ENCODE measurements at regions not wholly inside any gene's neighbourhood (a gene's known extent, or its start where the extent isn't known, plus 50 kb on each side); places are given as distances from the start of the nearest gene placed in this dataset.

DNA sequence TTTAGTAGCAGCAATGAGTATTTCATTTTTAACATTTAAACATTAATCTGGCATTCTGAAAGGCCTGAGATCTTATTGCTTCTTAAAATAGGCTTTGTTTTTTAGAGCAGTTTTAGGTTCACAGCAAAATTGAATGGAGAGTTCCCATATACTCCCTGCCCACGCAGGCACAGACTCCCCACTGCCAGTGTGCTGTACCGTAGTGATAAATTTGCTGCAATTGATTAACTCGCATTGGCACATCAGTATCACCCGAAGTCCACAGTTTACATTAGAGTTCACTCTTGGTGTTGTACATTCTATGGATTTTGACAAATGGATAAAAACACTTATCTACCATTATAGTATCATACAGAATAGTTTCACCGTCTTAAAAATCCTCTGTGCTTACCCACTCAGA is 71.8 kb upstream of the ERRFI1 start:
- Mint-ChIP-seq H3K9me3 (ENCODE audit: low read depth) (peaks cover 6% of the 10 kb centered on the region), H3K4me3 (ENCODE audit: low read depth) (no peak overlapping the region), H3K36me3 (ENCODE audit: insufficient read depth) (no peaks in the 10 kb centered on the region), H3K27ac (peak overlapping the region; percentile 50), H3K4me1 (ENCODE audit: low read depth) (peaks cover 35% of the 10 kb centered on the region), H3K27me3 (no peaks in the 10 kb centered on the region)
- DNase-seq (ENCODE audit: low spot score, unreplicated experiment): no peak
- TF ChIP-seq, protein P1, sequence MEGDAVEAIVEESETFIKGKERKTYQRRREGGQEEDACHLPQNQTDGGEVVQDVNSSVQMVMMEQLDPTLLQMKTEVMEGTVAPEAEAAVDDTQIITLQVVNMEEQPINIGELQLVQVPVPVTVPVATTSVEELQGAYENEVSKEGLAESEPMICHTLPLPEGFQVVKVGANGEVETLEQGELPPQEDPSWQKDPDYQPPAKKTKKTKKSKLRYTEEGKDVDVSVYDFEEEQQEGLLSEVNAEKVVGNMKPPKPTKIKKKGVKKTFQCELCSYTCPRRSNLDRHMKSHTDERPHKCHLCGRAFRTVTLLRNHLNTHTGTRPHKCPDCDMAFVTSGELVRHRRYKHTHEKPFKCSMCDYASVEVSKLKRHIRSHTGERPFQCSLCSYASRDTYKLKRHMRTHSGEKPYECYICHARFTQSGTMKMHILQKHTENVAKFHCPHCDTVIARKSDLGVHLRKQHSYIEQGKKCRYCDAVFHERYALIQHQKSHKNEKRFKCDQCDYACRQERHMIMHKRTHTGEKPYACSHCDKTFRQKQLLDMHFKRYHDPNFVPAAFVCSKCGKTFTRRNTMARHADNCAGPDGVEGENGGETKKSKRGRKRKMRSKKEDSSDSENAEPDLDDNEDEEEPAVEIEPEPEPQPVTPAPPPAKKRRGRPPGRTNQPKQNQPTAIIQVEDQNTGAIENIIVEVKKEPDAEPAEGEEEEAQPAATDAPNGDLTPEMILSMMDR (IDR thresholded peaks at IDR 0.05; ENCODE audit: unreplicated experiment): no peak

DNA sequence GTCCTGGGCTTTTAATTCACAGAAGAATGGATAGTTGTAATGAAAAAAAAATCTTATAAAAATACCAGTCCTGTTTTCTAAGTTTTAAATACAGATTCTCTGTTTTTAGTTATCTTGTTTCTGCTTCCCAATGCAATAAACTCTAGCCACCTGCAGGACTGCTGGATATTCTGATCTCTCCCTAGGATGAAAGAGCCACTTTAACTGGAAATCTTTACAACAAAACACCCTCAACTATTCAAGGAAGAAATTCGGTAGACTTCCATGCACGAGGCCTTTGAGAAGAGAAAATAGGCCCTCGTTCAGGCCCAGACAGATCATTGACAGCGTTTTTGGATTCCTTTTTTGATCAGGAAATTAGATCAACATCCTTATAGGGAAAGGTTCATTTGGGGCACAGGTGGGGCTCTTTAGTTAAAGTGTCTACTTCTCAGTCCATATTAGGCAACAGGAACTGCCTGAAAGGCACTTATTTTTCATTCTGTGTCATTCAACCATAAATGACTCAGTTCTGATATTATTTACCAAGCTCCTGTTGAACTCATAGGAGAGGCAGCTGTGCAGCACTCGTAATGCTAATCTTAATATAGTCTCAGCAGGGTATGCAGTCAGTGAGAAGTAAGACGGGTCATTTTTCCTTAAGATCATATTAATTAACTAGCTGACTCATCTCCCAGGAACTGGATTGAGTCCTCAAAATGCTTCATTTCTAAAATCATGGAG is 71.1 kb upstream of the ERRFI1 start:
- Mint-ChIP-seq H3K27ac (peak overlapping the region; percentile 50), H3K36me3 (ENCODE audit: insufficient read depth) (no peaks in the 10 kb centered on the region), H3K27me3 (no peaks in the 10 kb centered on the region), H3K9me3 (ENCODE audit: low read depth) (peaks cover 3% of the 10 kb centered on the region), H3K4me3 (ENCODE audit: low read depth) (no peak overlapping the region), H3K4me1 (ENCODE audit: low read depth) (peaks cover 42% of the 10 kb centered on the region)
- TF ChIP-seq, protein P1 (IDR thresholded peaks at IDR 0.05; ENCODE audit: unreplicated experiment): no peak
- DNase-seq (ENCODE audit: low spot score, unreplicated experiment): no peak

DNA sequence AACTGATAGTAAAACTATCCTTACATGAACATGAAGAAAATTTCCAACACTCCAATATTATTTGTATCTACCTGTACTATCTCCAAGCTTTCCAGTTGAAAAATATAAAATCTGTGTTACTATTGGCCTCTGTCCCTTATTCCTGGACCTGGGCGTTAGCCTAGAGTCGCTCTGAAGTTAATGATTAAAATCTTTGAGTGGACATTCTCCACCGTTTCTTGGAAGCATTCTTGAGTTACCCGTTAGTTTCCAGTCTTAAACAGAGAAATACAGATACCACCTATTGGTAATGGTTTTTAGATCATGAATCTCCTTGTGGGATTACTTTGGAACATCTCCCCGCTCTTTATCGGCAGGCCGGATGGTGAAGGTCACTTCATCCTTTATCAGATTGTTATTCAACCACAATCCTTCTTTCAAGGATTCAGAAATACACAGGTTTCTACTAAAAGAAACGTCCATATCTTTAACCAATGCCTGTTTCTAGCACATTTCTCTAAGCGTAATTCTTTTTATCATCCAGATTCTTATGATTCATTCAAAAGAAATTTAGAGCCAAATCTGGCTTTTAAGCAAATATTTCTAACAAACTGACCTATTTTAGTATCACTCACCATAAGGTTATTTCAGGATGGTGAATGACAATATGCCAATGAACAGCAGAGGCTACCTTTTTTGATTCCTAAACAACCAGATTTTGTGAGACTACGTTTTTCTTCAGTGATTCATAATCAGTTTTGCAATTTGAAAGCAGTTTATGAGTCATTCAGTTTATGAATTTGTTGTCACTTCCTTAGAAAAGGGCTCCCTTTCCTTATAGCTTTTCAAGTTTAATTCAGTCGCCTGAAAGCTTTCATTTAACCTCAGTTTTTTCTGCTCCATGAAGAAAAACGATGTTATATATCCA is 70.2 kb upstream of the ERRFI1 start:
- Mint-ChIP-seq H3K9me3 (ENCODE audit: low read depth) (no peaks in the 10 kb centered on the region), H3K36me3 (ENCODE audit: insufficient read depth) (no peaks in the 10 kb centered on the region), H3K4me3 (ENCODE audit: low read depth) (no peak overlapping the region), H3K27me3 (no peaks in the 10 kb centered on the region), H3K27ac (no peak overlapping the region), H3K4me1 (ENCODE audit: low read depth) (peaks cover 42% of the 10 kb centered on the region)
- no peak for DNase-seq (ENCODE audit: low spot score, unreplicated experiment)
- TF ChIP-seq, protein P1 (IDR thresholded peaks at IDR 0.05; ENCODE audit: unreplicated experiment): no peak

DNA sequence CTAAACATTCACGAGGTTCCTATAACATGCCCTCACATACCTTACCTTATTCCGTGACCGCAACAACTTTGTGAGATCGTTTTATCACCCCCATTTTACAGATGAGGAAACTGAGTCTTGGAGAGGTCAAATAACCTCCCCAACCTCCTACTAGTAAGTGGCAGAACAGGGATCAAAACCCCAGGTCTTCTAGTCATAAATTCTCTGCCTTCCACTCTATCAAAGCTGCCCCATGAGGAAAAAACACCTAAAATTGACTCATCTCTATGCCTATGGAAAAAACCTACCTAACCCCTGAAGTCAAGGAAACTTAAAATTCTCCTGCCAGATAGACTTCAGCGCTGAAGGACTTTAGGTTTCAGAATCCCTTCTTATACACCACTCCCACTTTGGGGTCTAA is 69.5 kb upstream of the ERRFI1 start:
- DNase-seq (ENCODE audit: low spot score, unreplicated experiment): no peak

More for the DNA sequence above, 69.5 kb upstream of the ERRFI1 start:
- no peak overlapping the region for H3K4me3 Mint-ChIP-seq (ENCODE audit: low read depth)
- H3K9me3 Mint-ChIP-seq (ENCODE audit: low read depth): no peaks in the 10 kb centered on the region
- H3K27ac Mint-ChIP-seq: no peak overlapping the region
- H3K36me3 Mint-ChIP-seq (ENCODE audit: insufficient read depth): no peaks in the 10 kb centered on the region
- peaks cover 45% of the 10 kb centered on the region for H3K4me1 Mint-ChIP-seq (ENCODE audit: low read depth)
- no peaks in the 10 kb centered on the region for H3K27me3 Mint-ChIP-seq
- TF ChIP-seq, protein P1 (IDR thresholded peaks at IDR 0.05; ENCODE audit: unreplicated experiment): no peak
